ENCODE measurements at regions not wholly inside any gene's neighbourhood (a gene's known extent, or its start where the extent isn't known, plus 50 kb on each side); places are given as distances from the start of the nearest gene placed in this dataset.

DNA sequence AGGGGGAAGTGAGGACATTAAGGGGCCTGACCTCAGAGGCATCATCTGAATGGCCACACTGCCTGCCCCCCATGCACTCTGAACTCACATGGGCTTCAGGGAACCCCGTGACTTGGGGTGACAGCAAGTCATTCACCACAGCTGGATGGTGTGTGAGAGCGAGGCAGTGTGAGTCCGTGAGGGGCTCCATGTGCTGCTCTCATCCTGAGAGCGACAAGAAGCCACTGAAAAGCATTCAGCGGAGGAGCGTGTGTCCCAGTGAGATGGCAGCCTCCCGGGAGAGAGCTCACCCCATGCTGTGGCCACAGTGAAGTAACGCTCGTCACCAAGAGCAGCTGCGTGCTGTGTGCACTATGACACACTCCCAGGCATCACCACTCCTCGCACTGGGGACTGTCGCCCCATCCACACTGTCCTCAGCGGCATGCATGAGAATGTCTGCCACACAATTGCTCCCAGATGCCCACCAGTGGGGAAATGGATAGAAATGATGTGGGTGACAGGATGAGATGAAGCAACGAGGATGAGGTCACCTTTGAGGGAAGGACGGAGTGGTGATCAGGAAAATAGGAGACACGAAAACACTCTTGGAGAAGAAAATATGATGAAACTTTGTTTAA is 213.0 kb upstream of the RAB6C start:
- no peaks in the 10 kb centered on the region for H3K36me3 ChIP-seq (ENCODE audit: insufficient read depth, low read length)
- no peaks in the 10 kb centered on the region for H3K9me3 Mint-ChIP-seq
- CTCF ChIA-PET = no interaction called here
- H3K4me3 ChIP-seq (ENCODE audit: low read length) = no peak overlapping the region
- no peak overlapping the region for H3K27ac ChIP-seq (ENCODE audit: low read depth in 1 of 2, low read length in 2 of 2)
- H3K27me3 Mint-ChIP-seq = no peaks in the 10 kb centered on the region
- H3K36me3 Mint-ChIP-seq (ENCODE audit: low read depth) = no peaks in the 10 kb centered on the region
- TF ChIP-seq, protein P1, sequence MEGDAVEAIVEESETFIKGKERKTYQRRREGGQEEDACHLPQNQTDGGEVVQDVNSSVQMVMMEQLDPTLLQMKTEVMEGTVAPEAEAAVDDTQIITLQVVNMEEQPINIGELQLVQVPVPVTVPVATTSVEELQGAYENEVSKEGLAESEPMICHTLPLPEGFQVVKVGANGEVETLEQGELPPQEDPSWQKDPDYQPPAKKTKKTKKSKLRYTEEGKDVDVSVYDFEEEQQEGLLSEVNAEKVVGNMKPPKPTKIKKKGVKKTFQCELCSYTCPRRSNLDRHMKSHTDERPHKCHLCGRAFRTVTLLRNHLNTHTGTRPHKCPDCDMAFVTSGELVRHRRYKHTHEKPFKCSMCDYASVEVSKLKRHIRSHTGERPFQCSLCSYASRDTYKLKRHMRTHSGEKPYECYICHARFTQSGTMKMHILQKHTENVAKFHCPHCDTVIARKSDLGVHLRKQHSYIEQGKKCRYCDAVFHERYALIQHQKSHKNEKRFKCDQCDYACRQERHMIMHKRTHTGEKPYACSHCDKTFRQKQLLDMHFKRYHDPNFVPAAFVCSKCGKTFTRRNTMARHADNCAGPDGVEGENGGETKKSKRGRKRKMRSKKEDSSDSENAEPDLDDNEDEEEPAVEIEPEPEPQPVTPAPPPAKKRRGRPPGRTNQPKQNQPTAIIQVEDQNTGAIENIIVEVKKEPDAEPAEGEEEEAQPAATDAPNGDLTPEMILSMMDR (IDR thresholded peaks at IDR 0.05) = no peak
- DNase-seq = no peak
- ATAC-seq (ENCODE audit: poor library complexity) = no peak
- intact Hi-C loops (cut with DNase I, micrococcal nuclease) = no loop called here
- POLR2A ChIA-PET = no interaction called here
- peaks cover 0 to 3% of the 10 kb centered on the region in 2 experiments for H3K27me3 ChIP-seq (ENCODE audit: control insufficient read depth in 1 of 2, insufficient read depth in 2 of 2, low read length in 2 of 2)
- H3K9me3 ChIP-seq (ENCODE audit: control insufficient read depth in 1 of 2, insufficient read depth in 1 of 2, low read length in 2 of 2) = peaks cover 0 to 22% of the 10 kb centered on the region in 2 experiments
- no peak overlapping the region for H3K4me3 Mint-ChIP-seq
- H3K4me1 ChIP-seq (ENCODE audit: insufficient read depth, low read length) = no peaks in the 10 kb centered on the region
- no peaks in the 10 kb centered on the region for H3K4me1 Mint-ChIP-seq (ENCODE audit: low read depth)
- no peak overlapping the region for H3K27ac Mint-ChIP-seq

DNA sequence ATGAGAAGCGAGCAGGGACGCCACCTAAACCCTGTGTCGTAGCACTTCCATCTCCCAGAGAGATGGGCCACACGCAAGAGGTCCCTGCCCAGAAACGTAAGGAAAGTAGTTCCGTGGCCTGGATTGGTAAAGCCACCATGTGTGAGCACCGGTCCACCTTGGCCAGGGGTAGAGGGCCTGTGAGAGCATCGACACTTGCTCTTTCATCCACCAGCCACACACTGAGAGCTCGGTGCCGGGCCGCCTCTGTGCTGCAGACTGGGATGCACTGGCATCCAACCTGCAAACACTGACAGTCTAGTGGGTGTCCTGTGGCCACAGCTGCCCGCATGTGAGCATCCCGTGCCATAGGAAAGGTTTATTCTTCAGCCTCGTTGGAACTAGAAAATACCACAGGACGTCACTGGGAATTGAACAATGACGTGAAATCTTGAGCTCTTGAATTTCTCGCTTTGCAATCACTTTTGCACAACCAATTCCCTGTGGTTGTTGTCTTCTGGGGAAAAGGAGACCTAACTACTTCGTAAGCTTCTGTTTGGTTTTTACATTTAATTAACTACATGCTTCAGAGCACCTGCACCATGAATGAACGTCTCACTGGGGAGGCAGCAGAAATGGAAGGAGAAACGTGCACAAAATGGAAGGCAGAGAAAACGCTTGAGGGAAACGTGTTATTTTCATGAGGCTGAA is 212.0 kb upstream of the RAB6C start:
- H3K36me3 Mint-ChIP-seq (ENCODE audit: low read depth) = no peaks in the 10 kb centered on the region
- H3K4me1 ChIP-seq (ENCODE audit: insufficient read depth, low read length) = no peaks in the 10 kb centered on the region
- H3K9me3 Mint-ChIP-seq = no peaks in the 10 kb centered on the region
- H3K27ac Mint-ChIP-seq = no peak overlapping the region
- H3K27ac ChIP-seq (ENCODE audit: low read depth in 1 of 2, low read length in 2 of 2) = no peak overlapping the region
- H3K4me3 ChIP-seq (ENCODE audit: low read length) = no peak overlapping the region
- TF ChIP-seq, protein P1 (IDR thresholded peaks at IDR 0.05) = no peak
- no peaks in the 10 kb centered on the region for H3K36me3 ChIP-seq (ENCODE audit: insufficient read depth, low read length)
- intact Hi-C loops (cut with DNase I, micrococcal nuclease) = no loop called here
- peaks cover 0 to 18% of the 10 kb centered on the region in 2 experiments for H3K9me3 ChIP-seq (ENCODE audit: control insufficient read depth in 1 of 2, insufficient read depth in 1 of 2, low read length in 2 of 2)
- H3K4me1 Mint-ChIP-seq (ENCODE audit: low read depth) = no peaks in the 10 kb centered on the region
- H3K4me3 Mint-ChIP-seq = no peak overlapping the region
- H3K27me3 Mint-ChIP-seq = no peaks in the 10 kb centered on the region
- ChIA-PET CTCF (no interaction called here), POLR2A (no interaction called here)
- ATAC-seq (ENCODE audit: poor library complexity) (no peak), DNase-seq (no peak)
- H3K27me3 ChIP-seq (ENCODE audit: control insufficient read depth in 1 of 2, insufficient read depth in 2 of 2, low read length in 2 of 2) = peaks cover 0 to 3% of the 10 kb centered on the region in 2 experiments

DNA sequence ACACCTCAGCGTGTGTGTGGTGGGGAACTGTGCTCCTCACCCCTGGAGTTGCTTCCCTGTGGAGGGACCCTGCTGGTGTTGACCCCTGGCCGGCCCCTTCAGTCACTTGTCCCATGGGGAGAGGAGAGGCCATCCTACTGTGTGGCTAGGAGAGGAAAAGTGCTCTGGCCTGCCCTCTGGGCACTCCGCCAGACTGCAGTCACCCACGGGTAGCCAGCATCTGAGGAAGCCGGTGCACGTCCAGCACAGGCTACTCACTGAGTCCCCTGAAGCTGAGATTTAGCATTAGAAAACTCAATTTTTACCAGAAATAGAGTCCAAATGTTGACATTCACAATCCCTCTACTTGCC is 211.5 kb upstream of the RAB6C start:
- H3K27ac ChIP-seq (ENCODE audit: low read depth in 1 of 2, low read length in 2 of 2) = no peak overlapping the region
- H3K27me3 Mint-ChIP-seq = no peaks in the 10 kb centered on the region
- ChIA-PET CTCF (no interaction called here), POLR2A (no interaction called here)
- no peak overlapping the region for H3K4me3 Mint-ChIP-seq
- no peaks in the 10 kb centered on the region for H3K4me1 ChIP-seq (ENCODE audit: insufficient read depth, low read length)
- peaks cover 0 to 3% of the 10 kb centered on the region in 2 experiments for H3K27me3 ChIP-seq (ENCODE audit: control insufficient read depth in 1 of 2, insufficient read depth in 2 of 2, low read length in 2 of 2)
- peaks cover 0 to 18% of the 10 kb centered on the region in 2 experiments for H3K9me3 ChIP-seq (ENCODE audit: control insufficient read depth in 1 of 2, insufficient read depth in 1 of 2, low read length in 2 of 2)
- no peak overlapping the region for H3K4me3 ChIP-seq (ENCODE audit: low read length)
- no peaks in the 10 kb centered on the region for H3K36me3 Mint-ChIP-seq (ENCODE audit: low read depth)
- DNase-seq = no peak
- no peaks in the 10 kb centered on the region for H3K4me1 Mint-ChIP-seq (ENCODE audit: low read depth)
- no peak overlapping the region for H3K27ac Mint-ChIP-seq
- ATAC-seq (ENCODE audit: poor library complexity) = no peak
- H3K36me3 ChIP-seq (ENCODE audit: insufficient read depth, low read length) = no peaks in the 10 kb centered on the region
- TF ChIP-seq, protein P1 (IDR thresholded peaks at IDR 0.05) = no peak
- H3K9me3 Mint-ChIP-seq = no peaks in the 10 kb centered on the region
- intact Hi-C loops (cut with DNase I, micrococcal nuclease) = no loop called here

All from CD4-positive, alpha-beta T cell (primary cell).